Body of pancreas (tissue), 4 donors: ENCODE measurements at regions not wholly inside any gene's neighbourhood (a gene's known extent, or its start where the extent isn't known, plus 50 kb on each side); places are given as distances from the start of the nearest gene placed in this dataset.

Source experiments
- POLR2A ChIP-seq, 3 donors: fragments of 450-650 bp; IDR thresholded peaks; one replicate each; pipeline ENCODE4 v1.6.1; 2016; ENCODE audit warnings: antibody characterized with exemption in 3 of 3, mild to moderate bottlenecking in 2 of 3
- TF ChIP-seq, protein P1 (sequence below), 7 experiments: fragments of 450-650 bp in 4 of 7; fragments of 200-600 bp in 3 of 7; sonication (generic) in 3 of 7; IDR thresholded peaks; one replicate each; pipeline ENCODE4 v1.5.1; 2016 to 2019; ENCODE audit warnings: antibody characterized with exemption in 7 of 7

- TF ChIP-seq, protein P1, sequence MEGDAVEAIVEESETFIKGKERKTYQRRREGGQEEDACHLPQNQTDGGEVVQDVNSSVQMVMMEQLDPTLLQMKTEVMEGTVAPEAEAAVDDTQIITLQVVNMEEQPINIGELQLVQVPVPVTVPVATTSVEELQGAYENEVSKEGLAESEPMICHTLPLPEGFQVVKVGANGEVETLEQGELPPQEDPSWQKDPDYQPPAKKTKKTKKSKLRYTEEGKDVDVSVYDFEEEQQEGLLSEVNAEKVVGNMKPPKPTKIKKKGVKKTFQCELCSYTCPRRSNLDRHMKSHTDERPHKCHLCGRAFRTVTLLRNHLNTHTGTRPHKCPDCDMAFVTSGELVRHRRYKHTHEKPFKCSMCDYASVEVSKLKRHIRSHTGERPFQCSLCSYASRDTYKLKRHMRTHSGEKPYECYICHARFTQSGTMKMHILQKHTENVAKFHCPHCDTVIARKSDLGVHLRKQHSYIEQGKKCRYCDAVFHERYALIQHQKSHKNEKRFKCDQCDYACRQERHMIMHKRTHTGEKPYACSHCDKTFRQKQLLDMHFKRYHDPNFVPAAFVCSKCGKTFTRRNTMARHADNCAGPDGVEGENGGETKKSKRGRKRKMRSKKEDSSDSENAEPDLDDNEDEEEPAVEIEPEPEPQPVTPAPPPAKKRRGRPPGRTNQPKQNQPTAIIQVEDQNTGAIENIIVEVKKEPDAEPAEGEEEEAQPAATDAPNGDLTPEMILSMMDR (IDR thresholded peaks at IDR 0.05): no peak
- TF ChIP-seq POLR2A (IDR thresholded peaks at IDR 0.05): no peak
Measured at GRCh38 chr16:87108278-87108677, 208.9 kb downstream of the C16orf95 start.
